HUDEP-2 (cell line): ENCODE measurements at regions not wholly inside any gene's neighbourhood (a gene's known extent, or its start where the extent isn't known, plus 50 kb on each side); places are given as distances from the start of the nearest gene placed in this dataset.
A peak's percentile ranks its signal among the peaks of the same experiment; 100 is the strongest.
"Not testable (repeated sequence)": the region's sequence is repeated elsewhere in the genome, so short reads cannot be mapped to it uniquely, and the experiment has no call there.

Source experiments
- DNase-seq, 76 experiments: peaks; one replicate each; lab custom pipeline; 2025; ENCODE audit not compliant: unreplicated experiment in 76 of 76; lab: John Stamatoyannopoulos, UW

- no peak for DNase-seq
Observed at GRCh38 chr7:145147865-145148264, 312.0 kb upstream of the TPK1 start.

GRCh38 chr7:145143685-145144084 is 307.8 kb upstream of the TPK1 start:
- DNase-seq = no peak

GRCh38 chr7:145134377-145134776 is 298.5 kb upstream of the TPK1 start:
- DNase-seq = no peak

- DNase-seq = no peak
Observed at GRCh38 chr7:145123502-145123901, 287.6 kb upstream of the TPK1 start.

GRCh38 chr7:145106001-145106400 is 270.1 kb upstream of the TPK1 start:
- DNase-seq = no peak

GRCh38 chr7:145105561-145105960 is 269.7 kb upstream of the TPK1 start:
- DNase-seq = no peak

GRCh38 chr7:145104400-145104799 is 268.5 kb upstream of the TPK1 start:
- no peak for DNase-seq

- not testable (repeated sequence) for DNase-seq
Observed at GRCh38 chr7:145102199-145102598, 266.3 kb upstream of the TPK1 start.

GRCh38 chr7:145092766-145093165 is 256.9 kb upstream of the TPK1 start:
- DNase-seq = no peak

GRCh38 chr7:145088111-145088745 is 252.4 kb upstream of the TPK1 start:
- peak in 2 of 76 experiments; percentile 17 to 21 for DNase-seq

GRCh38 chr7:145082366-145083161 is 246.7 kb upstream of the TPK1 start:
- no peak for DNase-seq

GRCh38 chr7:145065473-145065872 is 229.6 kb upstream of the TPK1 start:
- DNase-seq = no peak

- no peak for DNase-seq
Observed at GRCh38 chr7:145064114-145064513, 228.3 kb upstream of the TPK1 start.

- DNase-seq = no peak
Observed at GRCh38 chr7:145053781-145054180, 217.9 kb upstream of the TPK1 start.

GRCh38 chr7:145050415-145050814 is 214.6 kb upstream of the TPK1 start:
- DNase-seq = no peak

GRCh38 chr7:145036604-145037405 is 201.0 kb upstream of the TPK1 start:
- DNase-seq = peak in 15 of 76 experiments; percentile 1 to 46 (median 13)

GRCh38 chr7:145031162-145031561 is 195.3 kb upstream of the TPK1 start:
- no peak for DNase-seq

- no peak for DNase-seq
Observed at GRCh38 chr7:145030754-145031153, 194.9 kb upstream of the TPK1 start.

GRCh38 chr7:145020454-145020853 is 184.6 kb upstream of the TPK1 start:
- no peak for DNase-seq

- DNase-seq = no peak
Observed at GRCh38 chr7:145016068-145016467, 180.2 kb upstream of the TPK1 start.

GRCh38 chr7:145009876-145010275 is 174.0 kb upstream of the TPK1 start:
- no peak for DNase-seq
